ENCODE measurements at regions not wholly inside any gene's neighbourhood (a gene's known extent, or its start where the extent isn't known, plus 50 kb on each side); places are given as distances from the start of the nearest gene placed in this dataset.

DNA sequence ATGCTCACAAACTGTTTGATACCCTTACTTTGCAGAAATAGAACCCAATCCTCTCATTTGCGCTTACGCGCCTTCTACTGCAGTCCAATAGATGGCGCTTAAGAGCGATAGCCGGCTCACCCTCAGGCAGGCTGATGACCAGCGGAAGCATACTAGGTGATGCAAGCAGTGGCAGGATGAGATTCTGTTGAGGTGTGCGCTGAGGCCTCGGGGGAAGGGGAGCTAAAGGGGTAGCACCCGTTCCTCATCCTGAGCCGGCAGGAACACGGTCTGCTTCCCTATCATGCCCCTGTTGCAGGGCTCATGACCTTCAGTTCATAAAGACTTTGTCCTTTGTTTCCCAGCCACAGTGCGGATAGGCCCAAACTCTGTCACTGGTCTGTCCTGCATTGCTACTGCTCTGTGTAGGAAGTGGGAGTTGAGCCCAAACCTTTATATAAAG is 628.9 kb downstream of the TLL1 start:
- peak overlapping the region; percentile 96 for H2AFZ ChIP-seq (ENCODE audit: low read length)
- peak overlapping the region; percentile 76 for H3K18ac ChIP-seq (ENCODE audit: extremely low read depth, low read length)
- no peaks in the 10 kb centered on the region for H3K79me1 ChIP-seq (ENCODE audit: low read depth, low read length)
- H3K56ac ChIP-seq (replicated peaks; ENCODE audit: insufficient read length, low read depth, low read length) = no peak overlapping the region
- no peaks in the 10 kb centered on the region for H3K9me3 ChIP-seq (ENCODE audit: insufficient read depth in 2 of 2, low read depth in 1 of 2, low read length in 1 of 2)
- no peaks in the 10 kb centered on the region for H4K20me1 ChIP-seq (replicated peaks in 1 of 2; ENCODE audit: control insufficient read depth in 1 of 2, insufficient read depth in 2 of 2, low read length in 2 of 2)
- H2AK5ac ChIP-seq (ENCODE audit: low read depth, low read length) = no peak overlapping the region
- H3K9ac ChIP-seq (replicated peaks in 1 of 4; ENCODE audit: extremely low read depth in 1 of 4, low read depth in 3 of 4, low read length in 3 of 4) = no peak overlapping the region
- DNase-seq (ENCODE audit: low read depth in 1 of 2, low spot score in 2 of 2) (peak; percentile 56 to 67), FAIRE-seq (peak; percentile 95)
- no peak overlapping the region for H3K4ac ChIP-seq (replicated peaks; ENCODE audit: insufficient read length, low read depth, low read length)
- no peak overlapping the region for H3K27ac ChIP-seq (ENCODE audit: low read depth, low read length)
- H3K4me3 ChIP-seq (ENCODE audit: extremely low read depth in 1 of 4, insufficient read depth in 2 of 4, low read depth in 3 of 4, low read length in 4 of 4) = no peak overlapping the region
- no peaks in the 10 kb centered on the region for H3K79me2 ChIP-seq (ENCODE audit: control insufficient read depth in 1 of 2, insufficient read depth in 2 of 2, low read length in 2 of 2)
- WGBS, 2 experiments (ENCODE audit: extremely low coverage in 1 of 2, insufficient coverage in 1 of 2, insufficient read length in 1 of 2, insufficient replicate concordance in 2 of 2, low coverage in 1 of 2, low lambda C conversion rate in 2 of 2, missing lambda C conversion rate in 1 of 2) = 16% methylated on average over 13 of the region's 13 CpGs; no CpG with 5 or more reads in 1 of the 2 experiments
- H2BK15ac ChIP-seq (ENCODE audit: low read length) = no peak overlapping the region
- H3K4me2 ChIP-seq (ENCODE audit: insufficient read depth in 1 of 2, low read depth in 2 of 2, low read length in 2 of 2) = 0 out of 4 replicates have a peak overlapping the region, but pooled peaks of 1 of the 2 experiments have one; percentile 16
- no peak overlapping the region; the same call in 1 of the 2 replicates for H2BK20ac ChIP-seq (ENCODE audit: low read length)
- no peak overlapping the region for H3K23ac ChIP-seq (ENCODE audit: insufficient read length)
- CTCF ChIA-PET (ENCODE audit: partially characterized antibody) = interaction anchor here (0.6 to 4.4 kb wide), 29 partner anchors 8 to 986 kb away, joined by 3 to 43 read pairs (median 3); no protein-coding TSS in a partner anchor
- H2BK12ac ChIP-seq (ENCODE audit: low read depth, low read length) = peak overlapping the region; percentile 91
- peaks cover 0 to 4% (median under 1%) of the 10 kb centered on the region in 4 experiments; a peak in 4 of 7 replicates for H3K4me1 ChIP-seq (replicated peaks in 1 of 4; ENCODE audit: control insufficient read depth in 3 of 4, insufficient read depth in 4 of 4, low read length in 3 of 4)
- H2BK5ac ChIP-seq (ENCODE audit: low read depth, low read length) = peak overlapping the region; percentile 67
- peak overlapping the region; percentile 56 for H4K5ac ChIP-seq (ENCODE audit: insufficient read length, low read depth, low read length)
- peak overlapping the region; percentile 81; the same call in 1 of the 2 replicates for H4K8ac ChIP-seq (ENCODE audit: extremely low read depth, insufficient read depth, low read length)
- H3K14ac ChIP-seq (ENCODE audit: insufficient read length) = no peak overlapping the region
- no peaks in the 10 kb centered on the region for H3K36me3 ChIP-seq (ENCODE audit: control insufficient read depth in 2 of 4, insufficient read depth in 4 of 4, low read length in 3 of 4)
- H3K23me2 ChIP-seq (ENCODE audit: low read depth, low read length) = no peaks in the 10 kb centered on the region
- POLR2A ChIA-PET (ENCODE audit: partially characterized antibody) = no interaction called here
- H3K27me3 ChIP-seq (replicated peaks in 1 of 4; ENCODE audit: control insufficient read depth in 3 of 4, extremely low read depth in 1 of 4, insufficient read depth in 3 of 4, low read length in 3 of 4) = no peaks in the 10 kb centered on the region; a peak in 1 of 7 replicates
- peak overlapping the region; percentile 51 for H4K91ac ChIP-seq (replicated peaks; ENCODE audit: insufficient read length, low read length)
- H2BK120ac ChIP-seq (replicated peaks; ENCODE audit: low read depth, low read length) = peak overlapping the region; percentile 41
- TF ChIP-seq CREB1 (IDR thresholded peaks at IDR 0.05) (peak; percentile 82), RBBP5 (IDR thresholded peaks at IDR 0.05; ENCODE audit: borderline replicate concordance, low read depth, low read length) (peak; percentile 79; the same call in 1 of the 2 replicates), RAD21 (IDR thresholded peaks at IDR 0.05 in 1 of 2, conservative IDR thresholded peaks at IDR 0.05 in 1 of 2; ENCODE audit: low read depth in 2 of 2, low read length in 2 of 2) (peak; percentile 78 to 86), CEBPB (IDR thresholded peaks at IDR 0.05; ENCODE audit: low read depth, low read length) (peak; percentile 94), ATF3 (IDR thresholded peaks at IDR 0.05; ENCODE audit: insufficient read depth, low read depth, low read length) (peak; percentile 84; the same call in 1 of the 2 replicates), MAFK (IDR thresholded peaks at IDR 0.05; ENCODE audit: low read depth, low read length) (0 out of 2 replicates have a peak, but pooled peaks have one; percentile 15), CTCF (IDR thresholded peaks at IDR 0.05; ENCODE audit: control extremely low read depth in 1 of 3, insufficient read depth in 1 of 3, low read depth in 1 of 3, low read length in 3 of 3) (peak; percentile 70 to 92 (median 73)), POLR2AphosphoS5 (IDR thresholded peaks at IDR 0.05; ENCODE audit: low read depth, low read length) (no peak; the same call in 1 of the 2 replicates), JUND (IDR thresholded peaks at IDR 0.05; ENCODE audit: low read length) (peak; percentile 78), MAX (IDR thresholded peaks at IDR 0.05) (peak; percentile 75)
